ENCODE measurements at regions not wholly inside any gene's neighbourhood (a gene's known extent, or its start where the extent isn't known, plus 50 kb on each side); places are given as distances from the start of the nearest gene placed in this dataset.

GRCh38 chr13:64054321-64054720 is 2638.7 kb upstream of the PCDH20 start:
- DNase-seq: no peak

DNA sequence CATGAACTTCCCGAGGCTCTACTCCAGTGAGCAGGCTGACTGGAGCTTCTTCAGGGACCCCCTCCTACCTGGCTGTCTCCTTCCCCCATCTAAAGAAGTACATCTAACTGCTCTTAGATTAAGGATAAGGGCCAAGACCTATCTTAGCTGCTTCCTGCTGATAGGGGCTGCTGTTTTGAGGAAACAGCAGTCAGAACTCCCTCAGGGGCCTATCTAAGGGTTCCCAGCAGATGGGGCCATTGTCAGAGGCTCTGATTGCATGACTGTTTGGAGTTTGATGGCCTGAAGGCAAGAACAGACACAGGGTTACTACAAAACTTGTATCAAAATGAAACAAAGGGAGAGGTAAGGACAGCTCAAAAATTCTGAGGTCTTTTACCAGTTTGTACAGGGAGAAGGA is 2636.9 kb upstream of the PCDH20 start:
- no peak for DNase-seq

GRCh38 chr13:64051278-64051677 is 2635.6 kb upstream of the PCDH20 start:
- no peak for DNase-seq

- no peak for DNase-seq
Observed at GRCh38 chr13:64041296-64041695, 2625.6 kb upstream of the PCDH20 start.

GRCh38 chr13:64033921-64034320 is 2618.3 kb upstream of the PCDH20 start:
- DNase-seq: no peak

DNA sequence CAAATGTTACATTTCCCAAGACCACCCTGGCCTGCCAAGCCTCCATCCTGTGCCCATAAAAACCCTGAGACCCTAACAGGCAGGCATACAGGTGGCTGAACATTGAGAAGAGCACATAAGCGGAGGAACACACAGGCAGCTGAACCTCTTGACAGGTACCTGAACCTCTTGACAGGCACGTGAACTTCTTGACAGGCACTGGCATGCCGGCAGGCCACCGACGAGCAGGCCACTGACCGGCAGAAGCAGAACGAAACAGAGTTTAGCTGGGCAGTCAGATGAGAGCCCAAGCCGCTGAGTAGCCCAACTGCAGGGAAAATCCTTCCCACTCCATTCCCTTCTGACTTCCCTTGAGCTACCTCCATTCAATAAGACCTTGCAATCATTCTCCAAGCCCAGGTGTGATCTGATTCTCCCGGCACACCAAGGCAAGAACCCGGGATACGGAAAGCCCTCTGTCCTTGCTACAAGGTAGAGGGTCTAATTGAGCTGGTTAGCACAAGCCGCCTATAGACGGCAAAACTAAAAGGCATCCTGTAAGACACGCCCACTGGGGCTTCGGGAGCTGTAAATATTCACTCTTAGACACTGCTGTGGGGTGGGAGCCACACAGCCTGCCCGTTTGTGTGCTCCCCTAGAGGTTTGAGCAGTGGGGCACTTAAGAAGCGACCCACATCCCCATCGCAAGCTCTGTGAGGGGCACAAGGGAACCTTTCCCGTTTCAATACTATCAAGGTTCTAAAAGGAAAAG is 2613.9 kb upstream of the PCDH20 start:
- no peak for DNase-seq

DNA sequence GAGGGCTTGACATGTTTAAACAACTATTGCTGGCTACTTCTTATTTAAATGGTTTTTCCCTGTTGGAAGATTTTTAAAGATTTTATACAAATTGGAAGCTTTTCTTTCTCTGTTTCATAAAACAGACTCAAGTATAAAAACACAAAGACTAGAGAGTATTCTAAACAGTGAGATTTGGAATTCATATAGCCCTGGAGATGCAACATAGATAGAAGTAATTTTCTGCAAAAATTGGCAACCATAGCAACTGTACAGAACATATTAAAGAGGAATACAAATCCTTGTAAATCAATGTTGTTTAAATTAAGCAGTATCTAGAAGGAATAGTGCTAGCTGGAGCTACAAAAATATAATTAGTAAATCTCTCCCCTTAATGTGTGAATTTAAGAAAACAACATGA is 2612.9 kb upstream of the PCDH20 start:
- no peak for DNase-seq

- DNase-seq: no peak
Observed at GRCh38 chr13:64020126-64020525, 2604.5 kb upstream of the PCDH20 start.

GRCh38 chr13:64007339-64007738 is 2591.7 kb upstream of the PCDH20 start:
- no peak for DNase-seq

DNA sequence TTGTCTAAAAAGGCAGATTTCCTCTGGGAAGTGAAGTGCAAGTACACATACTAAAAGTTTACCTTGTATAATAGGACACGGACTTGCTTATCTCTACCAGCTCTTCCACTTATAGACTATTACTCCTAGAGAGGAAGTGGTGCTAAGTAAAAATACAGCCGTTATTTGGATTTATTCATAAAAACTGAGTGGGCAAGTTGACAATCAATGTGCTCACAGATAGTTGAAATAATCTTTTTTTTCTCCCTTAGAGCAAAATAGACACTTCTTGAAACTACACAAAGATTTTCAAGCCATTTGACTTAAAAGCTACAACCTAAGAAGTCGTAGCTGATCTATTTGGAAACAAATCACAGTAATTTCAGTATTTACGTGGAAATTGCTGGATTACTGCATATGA is 2584.7 kb upstream of the PCDH20 start:
- no peak for DNase-seq

DNA sequence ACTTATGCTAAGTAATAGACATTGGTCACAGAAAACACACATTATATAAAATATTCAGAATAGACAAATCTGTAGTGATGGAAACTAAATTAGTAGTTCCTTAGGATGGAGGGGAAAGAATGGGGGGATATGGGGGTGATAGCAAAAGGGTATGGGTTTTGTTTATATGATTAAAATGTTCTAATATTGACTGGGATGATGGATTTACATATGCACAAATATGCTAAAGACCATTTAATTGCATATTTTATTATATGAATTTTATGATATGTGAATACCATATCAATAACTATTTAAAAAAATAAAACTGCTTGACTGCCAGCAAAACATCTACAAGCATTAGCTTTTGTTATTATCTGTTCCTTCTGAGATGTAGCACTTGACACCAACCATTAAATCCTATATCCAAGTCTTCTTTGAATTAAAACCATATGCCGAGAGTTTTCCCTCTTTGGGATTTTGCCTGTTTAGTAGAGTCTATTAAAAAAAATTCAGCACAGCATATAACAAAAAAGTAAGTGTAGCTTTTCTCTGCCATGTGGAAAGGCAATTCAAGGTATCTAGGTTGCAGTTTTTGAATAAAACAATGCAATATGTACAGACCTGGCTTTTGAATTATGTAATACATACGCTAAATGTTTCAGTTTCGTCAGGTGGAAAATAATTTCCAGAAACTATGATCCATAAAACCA is 2584.1 kb upstream of the PCDH20 start:
- no peak for DNase-seq

GRCh38 chr13:63983366-63983765 is 2567.7 kb upstream of the PCDH20 start:
- no peak for DNase-seq

- DNase-seq: no peak
Observed at GRCh38 chr13:63979951-63980350, 2564.3 kb upstream of the PCDH20 start.

- DNase-seq: no peak
Observed at GRCh38 chr13:63972328-63972727, 2556.7 kb upstream of the PCDH20 start.

- no peak for DNase-seq
Observed at GRCh38 chr13:63954683-63955082, 2539.0 kb upstream of the PCDH20 start.

DNA sequence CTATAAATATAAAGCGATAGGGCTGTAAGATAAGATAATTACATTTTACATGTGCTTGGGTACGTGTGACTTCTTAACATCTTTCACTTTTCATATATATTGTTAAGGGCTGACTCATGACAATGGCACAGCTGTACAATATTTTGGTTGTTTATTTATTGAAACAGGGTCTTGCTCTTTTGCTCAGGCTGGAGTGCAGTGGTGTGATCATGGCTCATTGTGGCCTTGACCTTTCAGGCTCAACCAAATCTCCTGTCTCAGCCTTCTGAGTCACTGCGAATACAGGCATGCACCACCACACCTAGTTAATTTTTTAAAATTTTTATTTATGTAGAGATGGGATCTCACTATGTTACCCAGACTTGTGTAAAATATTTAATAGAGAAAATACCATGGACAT is 2532.4 kb upstream of the PCDH20 start:
- no peak for DNase-seq

GRCh38 chr13:63944911-63945310 is 2529.3 kb upstream of the PCDH20 start:
- DNase-seq: no peak

GRCh38 chr13:63942372-63942771 is 2526.7 kb upstream of the PCDH20 start:
- DNase-seq: no peak

GRCh38 chr13:63938851-63939250 is 2523.2 kb upstream of the PCDH20 start:
- no peak for DNase-seq

DNA sequence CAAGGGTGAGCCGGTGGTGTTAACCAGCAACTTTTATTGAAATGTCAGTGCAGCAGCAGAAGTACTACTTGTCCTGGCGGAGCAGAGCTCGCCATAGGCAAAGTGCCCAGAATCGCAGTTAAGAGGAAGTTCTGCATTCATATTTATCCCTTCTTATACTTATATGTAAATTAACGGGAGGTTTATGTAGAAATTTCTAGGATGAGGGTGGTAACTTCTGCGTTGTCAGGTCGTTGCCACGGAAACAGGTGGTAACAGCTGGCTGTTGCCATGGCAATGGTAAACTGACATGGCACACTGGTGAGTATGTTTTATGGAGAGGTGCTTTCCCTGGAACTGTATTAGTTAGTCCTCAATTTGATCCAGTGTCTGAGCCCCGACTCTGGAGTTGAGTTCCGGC is 2494.9 kb upstream of the PCDH20 start:
- no peak for DNase-seq

GRCh38 chr13:63909726-63910375 is 2494.2 kb upstream of the PCDH20 start:
- no peak for DNase-seq

DNA sequence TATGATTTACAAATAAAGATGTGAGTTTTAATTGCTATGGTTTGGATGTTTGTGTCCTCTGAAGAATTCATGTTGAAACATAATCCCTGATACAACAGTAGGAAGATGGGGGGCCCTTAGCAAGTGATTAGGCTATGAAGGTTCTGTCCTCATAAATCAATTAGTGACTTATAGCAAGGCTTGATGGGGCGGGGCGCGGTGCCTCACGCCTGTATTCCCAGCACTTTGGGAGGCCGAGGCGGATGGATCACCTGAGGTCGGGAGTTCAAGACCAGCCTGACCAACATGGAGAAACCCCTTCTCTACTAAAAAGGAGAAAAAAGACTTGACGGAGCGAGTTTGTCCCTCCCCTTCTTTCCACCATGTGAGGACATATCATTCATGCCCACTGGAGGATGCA is 2486.5 kb upstream of the PCDH20 start:
- no peak for DNase-seq

DNA sequence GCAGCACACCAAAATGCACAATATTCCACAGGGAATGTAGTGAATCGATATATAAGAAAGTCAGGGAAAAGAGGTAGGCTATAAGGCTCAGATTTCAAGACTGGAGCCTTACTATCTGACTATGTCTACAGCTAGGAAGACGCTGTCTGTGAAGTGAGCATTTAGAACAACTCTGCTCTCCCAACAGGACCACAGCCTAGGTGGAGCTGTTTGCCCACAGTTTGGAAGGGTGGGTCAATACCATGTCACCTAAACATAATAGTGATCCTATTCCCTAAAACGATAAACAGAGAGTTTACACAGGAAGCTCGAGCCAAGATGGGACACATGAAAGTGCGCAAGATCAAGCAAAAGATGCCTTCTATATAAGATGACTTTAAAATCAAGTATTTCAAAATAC is 2486.0 kb upstream of the PCDH20 start:
- DNase-seq: no peak

- no peak for DNase-seq
Observed at GRCh38 chr13:63900406-63900805, 2484.8 kb upstream of the PCDH20 start.

Data from right kidney (tissue), 1 donor.